ENCODE measurements at regions not wholly inside any gene's neighbourhood (a gene's known extent, or its start where the extent isn't known, plus 50 kb on each side); places are given as distances from the start of the nearest gene placed in this dataset.

GRCh38 chr21:41651830-41652229 lies 115.0 kb downstream of the RIPK4 start:
- no peak for DNase-seq

GRCh38 chr21:41651406-41651805 lies 115.4 kb downstream of the RIPK4 start:
- DNase-seq: no peak

- no peak for DNase-seq
These were observed 116.2 kb downstream of the RIPK4 start for GRCh38 chr21:41650526-41651145.

- DNase-seq: no peak
These were observed 118.2 kb downstream of the RIPK4 start for GRCh38 chr21:41648591-41649031.

GRCh38 chr21:41647806-41648561 lies 118.9 kb downstream of the RIPK4 start:
- no peak for DNase-seq

- no peak for DNase-seq
These were observed 123.4 kb downstream of the RIPK4 start for GRCh38 chr21:41643246-41643966.

GRCh38 chr21:41641821-41642701 lies 124.8 kb downstream of the RIPK4 start:
- DNase-seq: no peak

GRCh38 chr21:41641510-41641815 lies 125.4 kb downstream of the RIPK4 start:
- DNase-seq: no peak

GRCh38 chr21:41640748-41641509 lies 125.9 kb downstream of the RIPK4 start:
- DNase-seq: no peak

GRCh38 chr21:41639766-41640165 lies 127.1 kb downstream of the RIPK4 start:
- DNase-seq: no peak

- no peak for DNase-seq
These were observed 127.5 kb downstream of the RIPK4 start for GRCh38 chr21:41639336-41639735.

- no peak for DNase-seq
These were observed 128.6 kb downstream of the RIPK4 start for GRCh38 chr21:41638201-41638790.

GRCh38 chr21:41636636-41637630 lies 129.0 kb upstream of the TMPRSS2 start:
- no peak for DNase-seq

- no peak for DNase-seq
These were observed 127.9 kb upstream of the TMPRSS2 start for GRCh38 chr21:41635874-41636273.

GRCh38 chr21:41634858-41635257 lies 126.9 kb upstream of the TMPRSS2 start:
- DNase-seq: no peak

GRCh38 chr21:41634211-41634694 lies 126.3 kb upstream of the TMPRSS2 start:
- DNase-seq: no peak

- no peak for DNase-seq
These were observed 125.7 kb upstream of the TMPRSS2 start for GRCh38 chr21:41633627-41634026.

GRCh38 chr21:41632748-41633475 lies 125.0 kb upstream of the TMPRSS2 start:
- DNase-seq: no peak

GRCh38 chr21:41631564-41632461 lies 123.9 kb upstream of the TMPRSS2 start:
- DNase-seq: no peak
